Pons (tissue), 1 donor: ENCODE measurements at regions not wholly inside any gene's neighbourhood (a gene's known extent, or its start where the extent isn't known, plus 50 kb on each side); places are given as distances from the start of the nearest gene placed in this dataset.

ENCODE experiments used
- DNase-seq: peaks from one replicate; pipeline ENCODE4 v3.0.0-alpha.2; 2016; ENCODE audit warnings: low spot score

DNA sequence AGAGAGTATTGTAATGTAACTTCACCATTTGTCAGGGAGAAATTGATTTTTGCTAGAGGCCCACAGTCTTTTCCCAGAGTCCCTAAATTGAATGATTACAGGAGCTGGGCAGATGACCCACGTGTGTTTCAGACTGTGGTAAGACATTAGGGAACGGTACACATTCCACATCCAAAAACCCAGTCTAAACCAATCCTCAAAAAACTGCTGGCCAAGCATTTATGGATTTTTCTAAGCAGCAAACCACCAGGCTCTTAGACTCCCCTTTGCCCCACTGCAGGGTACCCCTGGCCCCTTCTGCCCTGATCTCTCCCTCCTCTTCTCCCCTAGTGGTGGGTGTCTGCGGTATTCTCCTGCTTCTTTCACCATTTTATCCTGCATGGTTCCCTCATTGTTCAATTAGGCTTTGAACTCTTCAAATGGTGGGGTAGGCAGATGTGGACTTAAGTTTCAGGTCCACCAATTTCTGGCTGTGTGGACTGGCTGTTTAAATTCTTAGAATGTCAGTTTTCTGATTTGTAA lies 135.5 kb upstream of the SORCS3 start:
- DNase-seq: no peak

GRCh38 chr10:104509981-104510380 lies 131.1 kb upstream of the SORCS3 start:
- DNase-seq: no peak

DNA sequence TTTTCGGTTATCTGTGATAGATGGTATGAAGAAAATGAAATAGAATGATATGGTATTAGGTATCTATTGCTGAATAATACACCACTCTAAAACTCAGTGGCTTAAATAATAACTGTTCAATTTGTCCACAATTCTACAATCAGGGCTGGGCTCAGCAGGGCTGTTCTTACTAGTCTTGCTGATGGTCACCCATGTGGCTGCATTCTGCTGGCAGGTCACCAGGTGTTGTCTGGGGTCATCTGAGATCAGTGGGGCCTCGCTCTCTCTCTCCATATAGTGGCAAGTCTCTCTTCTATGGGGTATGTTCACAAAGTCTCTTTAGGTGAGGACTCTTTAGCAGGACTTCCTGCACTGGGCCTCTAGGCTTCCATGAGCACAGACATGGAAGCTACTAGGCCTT lies 130.4 kb upstream of the SORCS3 start:
- DNase-seq: no peak

DNA sequence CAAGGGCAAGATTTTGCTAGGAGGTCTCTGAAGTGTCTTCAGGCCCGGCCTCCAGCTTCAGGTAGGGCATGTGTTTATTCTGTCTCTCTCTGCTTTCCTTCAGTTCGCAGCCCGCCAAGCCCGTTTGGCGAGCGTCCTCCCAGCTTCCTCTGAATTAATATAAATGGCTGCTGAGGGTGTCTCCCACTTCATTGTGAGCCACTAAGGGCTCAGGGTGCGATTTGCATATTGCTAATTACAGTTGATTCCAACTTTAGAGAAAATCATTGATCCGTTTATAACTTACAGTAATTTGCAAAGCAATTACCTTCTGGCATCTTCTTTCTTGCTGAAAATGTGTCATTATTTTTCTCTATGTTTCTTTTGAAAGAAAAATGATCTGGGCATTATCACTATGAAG lies 128.3 kb upstream of the SORCS3 start:
- no peak for DNase-seq

DNA sequence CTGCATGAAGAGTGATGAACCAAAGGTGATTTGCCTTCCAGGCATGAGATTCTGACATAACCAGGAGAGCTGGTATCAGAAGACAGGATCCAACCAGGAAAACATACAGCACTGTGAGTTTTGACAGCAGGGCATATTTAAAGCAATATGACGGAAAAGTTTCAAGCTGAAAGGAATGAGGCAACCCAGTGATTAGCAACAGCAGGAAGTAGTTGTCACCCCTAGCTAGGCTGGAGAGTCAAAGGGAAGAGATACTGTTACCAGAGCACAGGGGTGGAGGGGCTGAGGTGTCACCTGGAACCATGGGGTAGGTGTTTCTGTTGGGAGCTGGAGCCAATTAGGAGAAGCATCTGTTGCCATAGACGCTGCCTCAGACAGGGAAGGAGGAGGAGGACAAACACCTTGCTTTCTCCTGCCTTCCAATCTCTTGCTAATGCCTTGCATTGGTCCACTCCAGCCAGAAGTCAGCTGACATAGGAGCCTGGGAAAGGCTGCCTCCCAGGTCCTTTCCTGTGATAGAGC lies 125.4 kb upstream of the SORCS3 start:
- DNase-seq: no peak

- no peak for DNase-seq
These were observed 124.1 kb upstream of the SORCS3 start for GRCh38 chr10:104516986-104517385.

DNA sequence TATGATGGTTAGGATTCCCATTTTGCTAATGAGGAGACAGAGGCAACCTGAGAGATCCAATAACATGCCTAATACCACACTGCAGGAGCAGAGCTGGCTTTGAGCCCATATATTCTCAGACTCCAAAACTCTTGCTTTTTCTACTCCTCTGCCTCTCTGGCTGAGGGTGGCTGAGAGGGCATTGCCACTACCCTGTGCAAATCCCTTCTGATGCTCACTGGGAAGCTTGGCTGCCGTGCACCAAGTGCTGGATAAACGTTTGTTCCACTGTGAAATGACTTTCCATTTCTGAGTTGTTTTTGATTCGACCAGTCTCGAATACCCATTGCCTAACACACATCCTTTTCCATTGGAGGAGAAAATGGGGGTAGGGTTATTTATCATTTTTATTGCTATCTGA lies 123.1 kb upstream of the SORCS3 start:
- DNase-seq: no peak

DNA sequence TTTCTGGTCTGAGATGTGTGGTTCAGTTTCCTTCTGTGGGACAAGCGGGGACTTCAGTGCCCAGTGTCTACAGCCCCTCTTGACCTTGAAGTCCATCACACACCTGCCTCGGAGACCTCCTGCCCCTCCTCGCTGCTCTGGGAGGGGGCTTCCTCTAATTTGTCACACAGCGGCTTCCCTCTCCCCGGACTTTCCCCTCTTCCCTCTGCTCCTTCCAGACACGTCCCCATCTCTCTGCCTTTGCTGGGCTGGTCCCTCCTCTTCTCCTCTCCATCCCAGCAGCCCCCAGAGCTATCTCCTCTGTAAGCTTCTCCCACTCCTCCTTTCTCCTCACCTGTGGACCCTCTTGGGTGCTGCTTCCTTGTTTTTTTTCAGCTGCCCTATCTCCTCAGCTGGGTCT lies 122.2 kb upstream of the SORCS3 start:
- DNase-seq: no peak

DNA sequence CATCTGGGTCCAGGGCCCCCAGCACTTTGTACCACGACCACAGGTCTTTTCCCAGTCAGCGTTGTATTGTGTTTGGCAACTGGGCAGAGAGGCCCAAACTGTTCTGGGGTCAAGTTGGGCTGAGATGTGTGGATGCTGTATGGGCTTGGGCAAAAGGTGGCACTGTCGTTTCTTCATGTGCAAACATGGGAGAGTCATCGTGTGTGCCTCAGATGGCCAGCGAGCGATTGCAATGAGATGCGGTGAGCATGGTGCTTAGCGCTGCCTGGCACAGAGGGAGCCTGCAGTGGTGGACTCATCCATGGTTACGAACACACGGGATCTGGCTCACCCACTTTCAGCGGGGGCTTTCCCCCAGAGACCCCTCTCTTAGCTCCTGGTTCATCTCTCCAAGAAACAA lies 120.4 kb upstream of the SORCS3 start:
- DNase-seq: no peak

DNA sequence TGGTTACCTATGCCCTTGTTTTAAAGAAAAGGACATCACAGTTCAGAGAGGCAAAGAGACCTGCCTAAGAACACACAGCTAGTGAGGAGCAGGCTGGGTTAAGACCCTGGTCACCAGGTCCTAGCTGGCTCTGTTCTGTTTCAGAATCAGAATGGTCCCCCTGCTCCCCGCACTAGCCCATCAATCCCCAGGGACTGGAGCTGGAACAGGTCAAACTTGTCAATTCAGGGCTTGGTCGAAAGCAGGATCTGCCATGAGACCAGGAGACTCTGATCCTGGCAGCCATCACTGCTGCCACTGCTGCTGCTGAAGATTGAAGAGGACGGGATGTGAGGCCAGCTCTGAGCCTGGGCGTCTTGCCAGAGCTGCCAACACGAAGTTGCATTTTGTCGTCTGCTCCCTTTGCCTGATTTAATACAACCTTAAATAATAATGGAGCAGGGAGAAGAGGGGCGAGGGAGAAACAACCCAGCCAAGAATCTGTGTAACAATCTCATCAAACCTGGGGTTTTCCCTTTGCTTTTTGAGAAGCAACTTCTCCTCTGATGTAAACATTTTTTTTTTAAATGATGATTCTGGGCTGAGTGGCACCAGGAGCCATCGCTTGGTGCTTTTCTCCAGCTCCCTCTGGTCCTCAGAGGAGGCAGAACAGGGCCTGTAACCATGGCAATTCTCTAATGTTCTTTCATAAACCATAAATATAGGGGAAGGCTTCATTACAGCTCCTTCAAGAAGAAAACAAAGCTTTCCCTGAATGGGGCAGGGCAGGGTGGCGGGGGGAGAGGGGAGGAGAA lies 119.0 kb upstream of the SORCS3 start:
- DNase-seq: peak; percentile 32

GRCh38 chr10:104526188-104526587 lies 114.9 kb upstream of the SORCS3 start:
- DNase-seq: no peak

- DNase-seq: no peak
These were observed 114.1 kb upstream of the SORCS3 start for GRCh38 chr10:104527013-104527412.

DNA sequence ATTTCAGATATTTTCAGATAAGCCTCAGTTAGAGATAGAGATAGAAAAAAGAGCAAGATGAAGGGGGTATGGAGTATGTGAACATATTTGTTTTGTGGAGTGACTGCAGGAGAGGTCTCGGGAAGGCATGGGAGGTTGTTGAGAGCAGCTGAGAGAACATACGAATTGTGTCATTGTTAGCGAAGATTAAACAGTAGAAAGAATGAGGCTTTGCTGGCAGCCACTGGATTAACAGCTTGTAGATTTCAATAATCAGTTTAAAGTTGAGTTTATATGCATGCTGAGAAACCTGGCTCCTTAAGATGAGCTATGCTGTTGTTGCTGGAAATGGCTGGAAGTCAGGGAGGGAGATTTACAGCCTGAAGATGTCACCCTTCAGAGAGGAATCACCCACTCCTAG lies 100.9 kb upstream of the SORCS3 start:
- DNase-seq: no peak

DNA sequence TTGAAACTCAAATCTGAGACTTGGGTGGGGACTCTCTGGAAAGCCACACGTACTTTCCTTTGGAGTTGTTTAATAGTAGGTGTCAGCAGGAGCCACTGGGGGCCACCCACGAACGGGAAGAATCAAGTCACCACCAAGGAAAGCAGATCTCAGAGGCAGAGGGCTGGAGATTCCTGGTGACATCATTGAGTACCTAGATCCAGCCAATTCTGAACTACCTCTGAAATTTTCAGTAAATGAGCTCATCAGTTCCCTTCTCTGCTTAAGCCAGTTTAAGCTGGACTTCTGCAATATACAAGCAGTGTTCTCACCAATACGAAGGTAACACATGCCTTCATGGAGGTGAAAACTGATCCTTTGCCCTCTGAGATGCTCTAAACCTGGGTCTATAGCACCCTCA lies 99.3 kb upstream of the SORCS3 start:
- no peak for DNase-seq

DNA sequence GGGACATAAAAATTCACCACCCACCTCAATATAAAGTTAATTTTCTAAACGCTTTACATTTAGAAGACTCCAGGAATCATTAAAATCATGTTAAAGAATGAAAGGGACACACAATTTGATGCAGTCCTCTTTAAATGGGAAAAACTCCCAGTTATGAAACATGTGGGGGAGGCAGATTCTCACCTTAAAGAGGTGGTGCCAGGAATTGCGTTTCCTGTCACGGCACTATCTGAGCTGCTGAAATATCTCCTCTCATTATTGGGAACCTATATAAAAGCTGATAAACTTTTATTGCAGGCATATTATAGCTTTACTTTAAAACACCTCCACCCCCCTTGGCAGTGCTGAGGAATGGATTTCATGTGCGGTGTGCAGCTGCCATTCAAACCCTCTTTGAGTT lies 94.8 kb upstream of the SORCS3 start:
- DNase-seq: no peak

DNA sequence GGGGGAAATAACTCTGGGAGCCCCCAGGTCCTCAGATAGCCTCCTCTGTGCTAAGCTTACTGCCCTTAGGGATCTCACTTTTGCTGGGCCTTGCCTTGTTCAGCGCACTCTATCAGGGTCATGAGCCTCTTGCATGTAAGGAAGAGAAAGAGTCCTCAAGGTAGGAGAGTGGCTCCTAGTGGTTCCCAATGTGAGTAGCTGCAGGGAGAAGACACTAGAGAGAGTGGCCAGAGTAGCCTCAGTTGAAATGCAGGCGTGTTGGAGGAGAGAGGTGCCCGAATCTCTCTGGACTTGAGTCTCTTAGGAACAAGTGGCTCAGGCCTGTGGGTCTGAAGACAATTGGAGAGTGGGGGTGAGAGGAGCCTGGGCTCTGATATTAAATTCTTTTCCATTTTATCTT lies 94.3 kb upstream of the SORCS3 start:
- DNase-seq: no peak

DNA sequence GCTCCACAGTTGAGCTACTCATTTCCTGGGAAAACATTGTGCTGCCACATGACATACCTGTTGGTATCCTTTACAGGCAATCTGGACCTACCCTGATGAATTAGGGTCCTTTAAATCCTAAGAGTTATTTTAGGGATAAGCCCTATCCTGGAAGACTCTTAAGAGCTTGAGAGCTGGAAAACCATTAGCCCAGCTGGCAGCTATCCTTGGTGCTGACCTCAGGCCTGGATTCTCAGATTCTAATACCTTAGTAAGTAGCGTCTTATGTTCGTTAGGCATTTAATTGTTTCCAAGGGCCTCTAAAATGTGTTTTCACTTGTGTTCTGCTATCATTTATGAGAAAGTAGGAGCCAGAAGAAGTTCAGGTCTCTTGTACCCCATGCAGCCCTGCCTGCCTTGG lies 93.0 kb upstream of the SORCS3 start:
- DNase-seq: no peak

DNA sequence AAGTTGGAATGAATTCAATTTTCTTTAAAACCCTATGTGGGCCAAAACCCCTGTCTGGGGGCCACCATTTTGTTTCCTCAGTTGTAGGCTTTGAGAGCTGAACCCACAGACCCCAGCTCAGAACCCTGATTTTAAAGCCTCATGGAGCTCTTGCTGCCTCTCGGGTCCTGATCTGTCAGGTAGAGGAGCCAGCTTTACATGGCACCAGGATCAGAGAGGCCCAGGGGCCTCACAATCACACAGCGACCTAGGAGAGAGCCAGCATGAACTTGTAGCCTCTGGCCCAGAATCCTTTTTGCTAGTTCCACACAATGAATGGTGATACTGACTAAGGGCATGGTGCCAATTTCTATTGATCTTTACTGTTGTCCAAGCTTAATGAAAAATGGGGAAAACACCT lies 84.3 kb upstream of the SORCS3 start:
- no peak for DNase-seq

- no peak for DNase-seq
These were observed 83.1 kb upstream of the SORCS3 start for GRCh38 chr10:104557966-104558365.

DNA sequence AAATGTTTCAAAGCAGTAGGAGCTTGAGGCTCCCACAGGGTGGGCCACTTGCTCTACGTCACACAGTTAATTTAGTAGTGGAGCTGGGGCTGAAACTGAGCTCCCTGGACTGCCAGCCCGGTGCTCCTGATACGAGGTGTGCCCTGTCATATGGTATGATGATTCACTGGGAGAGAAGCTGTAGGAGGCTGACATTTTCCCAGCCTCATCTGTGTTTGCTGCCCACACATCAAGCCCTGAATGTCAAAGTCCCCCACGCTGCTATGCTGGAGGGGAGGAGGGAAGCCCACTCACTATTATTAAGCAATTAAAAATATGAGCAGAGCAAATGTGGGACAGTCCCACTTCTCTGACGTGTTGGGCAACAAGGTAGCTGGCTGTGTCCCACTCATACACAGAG lies 81.2 kb upstream of the SORCS3 start:
- no peak for DNase-seq

DNA sequence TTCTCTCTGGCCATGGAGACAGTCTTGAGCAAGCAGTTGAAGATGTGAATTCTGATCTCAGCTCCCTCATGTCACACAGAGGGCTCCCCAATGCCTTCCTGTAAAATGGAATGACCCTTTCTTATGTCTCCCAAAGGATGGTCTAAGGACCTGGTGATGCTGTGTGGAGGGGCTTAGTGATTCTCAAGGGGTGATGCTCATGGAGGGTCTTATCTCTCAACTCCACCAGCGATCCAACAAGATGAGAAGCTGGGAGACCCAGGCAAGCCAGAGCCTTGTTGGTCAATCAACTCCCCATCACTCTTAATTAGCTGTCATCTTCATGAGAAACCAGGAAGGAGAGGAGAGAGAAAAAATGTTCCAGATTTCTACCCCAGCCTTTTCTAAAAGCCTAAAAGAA lies 78.0 kb upstream of the SORCS3 start:
- no peak for DNase-seq

DNA sequence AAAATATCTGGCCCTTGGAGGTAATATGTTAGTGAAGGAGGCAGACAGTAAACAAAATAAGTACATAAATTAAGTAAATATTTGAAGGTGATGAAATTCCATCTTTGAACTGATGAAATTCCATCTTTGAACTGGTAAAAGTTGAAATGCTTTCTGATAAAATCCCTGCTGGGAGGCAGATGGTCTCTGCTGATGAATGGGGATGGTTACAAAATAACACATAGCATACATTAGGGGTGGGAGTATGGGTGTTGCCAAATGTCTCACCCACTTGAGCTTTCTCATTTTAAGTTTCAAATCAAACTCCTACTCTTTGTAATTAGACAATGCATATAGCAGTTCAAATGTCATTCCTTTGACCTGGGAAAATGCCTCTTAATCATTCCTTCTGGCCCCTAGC lies 77.5 kb upstream of the SORCS3 start:
- DNase-seq: no peak

- DNase-seq: no peak
These were observed 66.7 kb upstream of the SORCS3 start for GRCh38 chr10:104574427-104574826.

DNA sequence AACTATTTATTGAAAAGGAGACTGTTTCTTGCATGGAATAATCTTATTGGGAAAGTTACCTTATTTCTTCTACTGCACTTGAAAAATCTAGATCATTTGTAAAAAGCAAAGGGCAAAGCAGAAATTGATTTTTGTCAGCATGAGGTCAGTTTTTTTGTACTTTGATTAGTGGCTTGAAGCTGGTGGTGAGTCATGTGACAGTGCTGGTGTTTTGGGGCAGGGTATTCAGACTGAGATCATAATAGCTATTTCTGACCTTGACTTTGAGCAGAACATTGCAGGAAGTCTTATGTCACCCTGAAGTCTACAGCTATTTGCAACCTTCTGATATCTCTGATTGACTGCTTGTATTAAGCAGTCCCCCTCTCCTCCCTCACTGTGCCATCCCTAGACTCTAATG lies 66.3 kb upstream of the SORCS3 start:
- no peak for DNase-seq
